Activated naive CD4-positive, alpha-beta T cell treated with anti-CD3 and anti-CD28 coated beads, Interleukin-2, amount 50 U/mL, for 72 hours (primary cell): ENCODE measurements at regions not wholly inside any gene's neighbourhood (a gene's known extent, or its start where the extent isn't known, plus 50 kb on each side); places are given as distances from the start of the nearest gene placed in this dataset.

Experiments used
- ATAC-seq, 2 donors: fragments of 150-1000 bp; cut with Tn5 transposase; 2 replicates each; pipeline ENCODE4 v1.10.0; 2021; ENCODE audit warnings: mild to moderate bottlenecking in 2 of 2, moderate library complexity in 2 of 2
- DNase-seq, 2 donors: peaks; one replicate each; pipeline ENCODE4 v3.0.0; 2021 to 2022; ENCODE audit warnings: low spot score in 2 of 2
- H3K27ac Mint-ChIP-seq, 2 donors: one replicate each; pipeline ENCODE4 v1.8.0; 2022; ENCODE audit warnings: mild to moderate bottlenecking in 2 of 2, mixed read lengths in 2 of 2
- H3K36me3 Mint-ChIP-seq, 2 donors: one replicate each; pipeline ENCODE4 v1.8.0; 2022; ENCODE audit warnings: mixed read lengths in 2 of 2
- H3K9me3 Mint-ChIP-seq, 2 donors: one replicate each; pipeline ENCODE4 v1.8.0; 2022; ENCODE audit warnings: mixed read lengths in 2 of 2

- ATAC-seq, result no peak
- Mint-ChIP-seq H3K9me3 (peaks cover 5 to 8% of the 10 kb centered on the region in 2 donors), H3K36me3 (peaks cover 11 to 34% of the 10 kb centered on the region in 2 donors), H3K27ac (no peak overlapping the region)
- DNase-seq, result no peak
These were observed 199.6 kb upstream of the GAS1 start for GRCh38 chr9:87146933-87147332.

- Mint-ChIP-seq H3K36me3 (peaks cover 11 to 34% of the 10 kb centered on the region in 2 donors), H3K27ac (no peak overlapping the region), H3K9me3 (peaks cover 5 to 8% of the 10 kb centered on the region in 2 donors)
- DNase-seq, result no peak
- no peak for ATAC-seq
These were observed 200.5 kb upstream of the GAS1 start for GRCh38 chr9:87147839-87148238.

GRCh38 chr9:87148331-87149104 is 201.2 kb upstream of the GAS1 start:
- Mint-ChIP-seq H3K9me3 (peaks cover 5 to 8% of the 10 kb centered on the region in 2 donors), H3K36me3 (peaks cover 11 to 34% of the 10 kb centered on the region in 2 donors), H3K27ac (peak overlapping the region in 1 of 2 donors; percentile 96)
- peak in 1 of 2 donors; percentile 3 for DNase-seq
- ATAC-seq, result no peak

GRCh38 chr9:87149799-87150198 is 202.5 kb upstream of the GAS1 start:
- ATAC-seq (no peak), DNase-seq (no peak)
- no peak overlapping the region for H3K27ac Mint-ChIP-seq
- peaks cover under 1 to 11% of the 10 kb centered on the region in 2 donors for H3K9me3 Mint-ChIP-seq
- peaks cover 11 to 34% of the 10 kb centered on the region in 2 donors for H3K36me3 Mint-ChIP-seq

GRCh38 chr9:87152256-87152655 is 204.9 kb upstream of the GAS1 start:
- H3K9me3 Mint-ChIP-seq, result peaks cover 0 to 6% of the 10 kb centered on the region in 2 donors
- DNase-seq (no peak), ATAC-seq (no peak)
- H3K36me3 Mint-ChIP-seq, result peaks cover 11 to 21% of the 10 kb centered on the region in 2 donors
- no peak overlapping the region for H3K27ac Mint-ChIP-seq

- Mint-ChIP-seq H3K27ac (no peak overlapping the region), H3K9me3 (peaks cover 0 to 6% of the 10 kb centered on the region in 2 donors), H3K36me3 (no peaks in the 10 kb centered on the region)
- ATAC-seq (no peak), DNase-seq (no peak)
These were observed 208.9 kb upstream of the GAS1 start for GRCh38 chr9:87156247-87156646.

GRCh38 chr9:87157366-87158031 is 210.2 kb upstream of the GAS1 start:
- Mint-ChIP-seq H3K9me3 (peaks cover 0 to 6% of the 10 kb centered on the region in 2 donors), H3K27ac (no peak overlapping the region), H3K36me3 (no peaks in the 10 kb centered on the region)
- ATAC-seq, result no peak
- DNase-seq, result no peak

GRCh38 chr9:87158765-87159164 is 211.5 kb upstream of the GAS1 start:
- ATAC-seq, result no peak
- H3K9me3 Mint-ChIP-seq, result peaks cover 0 to 6% of the 10 kb centered on the region in 2 donors
- no peak for DNase-seq
- no peak overlapping the region for H3K27ac Mint-ChIP-seq
- H3K36me3 Mint-ChIP-seq, result no peaks in the 10 kb centered on the region

GRCh38 chr9:87160148-87161102 is 213.1 kb upstream of the GAS1 start:
- H3K9me3 Mint-ChIP-seq, result no peaks in the 10 kb centered on the region
- no peaks in the 10 kb centered on the region for H3K36me3 Mint-ChIP-seq
- no peak for DNase-seq
- H3K27ac Mint-ChIP-seq, result no peak overlapping the region
- ATAC-seq, result no peak

GRCh38 chr9:87167161-87167560 is 219.9 kb upstream of the GAS1 start:
- DNase-seq, result no peak
- H3K36me3 Mint-ChIP-seq, result no peaks in the 10 kb centered on the region
- H3K27ac Mint-ChIP-seq, result no peak overlapping the region
- no peak for ATAC-seq
- peaks cover 0 to 5% of the 10 kb centered on the region in 2 donors for H3K9me3 Mint-ChIP-seq

- DNase-seq (no peak), ATAC-seq (no peak)
- Mint-ChIP-seq H3K27ac (no peak overlapping the region), H3K9me3 (peaks cover 0 to 5% of the 10 kb centered on the region in 2 donors), H3K36me3 (no peaks in the 10 kb centered on the region)
These were observed 220.3 kb upstream of the GAS1 start for GRCh38 chr9:87167582-87167981.

- Mint-ChIP-seq H3K36me3 (peaks cover 0 to 4% of the 10 kb centered on the region in 2 donors), H3K9me3 (peaks cover 10% of the 10 kb centered on the region in 2 donors), H3K27ac (no peak overlapping the region)
- no peak for DNase-seq
- no peak for ATAC-seq
These were observed 231.0 kb upstream of the GAS1 start for GRCh38 chr9:87178302-87178701.

GRCh38 chr9:87179553-87180340 is 232.4 kb upstream of the GAS1 start:
- DNase-seq (no peak), ATAC-seq (no peak)
- Mint-ChIP-seq H3K36me3 (peaks cover 0 to 4% of the 10 kb centered on the region in 2 donors), H3K27ac (no peak overlapping the region), H3K9me3 (peaks cover 10% of the 10 kb centered on the region in 2 donors)

GRCh38 chr9:87180361-87180760 is 233.1 kb upstream of the GAS1 start:
- Mint-ChIP-seq H3K27ac (no peak overlapping the region), H3K9me3 (peaks cover 10% of the 10 kb centered on the region in 2 donors), H3K36me3 (peaks cover 0 to 4% of the 10 kb centered on the region in 2 donors)
- no peak for DNase-seq
- no peak for ATAC-seq

- no peak for DNase-seq
- H3K9me3 Mint-ChIP-seq, result peaks cover 10% of the 10 kb centered on the region in 2 donors
- ATAC-seq, result no peak
- H3K36me3 Mint-ChIP-seq, result peaks cover 0 to 4% of the 10 kb centered on the region in 2 donors
- no peak overlapping the region for H3K27ac Mint-ChIP-seq
These were observed 233.5 kb upstream of the GAS1 start for GRCh38 chr9:87180841-87181240.

- Mint-ChIP-seq H3K9me3 (peaks cover 10% of the 10 kb centered on the region in 2 donors), H3K27ac (no peak overlapping the region), H3K36me3 (peaks cover 0 to 4% of the 10 kb centered on the region in 2 donors)
- DNase-seq (no peak), ATAC-seq (no peak)
These were observed 234.4 kb upstream of the GAS1 start for GRCh38 chr9:87181670-87182069.
